ENCODE measurements at regions not wholly inside any gene's neighbourhood (a gene's known extent, or its start where the extent isn't known, plus 50 kb on each side); places are given as distances from the start of the nearest gene placed in this dataset.

DNA sequence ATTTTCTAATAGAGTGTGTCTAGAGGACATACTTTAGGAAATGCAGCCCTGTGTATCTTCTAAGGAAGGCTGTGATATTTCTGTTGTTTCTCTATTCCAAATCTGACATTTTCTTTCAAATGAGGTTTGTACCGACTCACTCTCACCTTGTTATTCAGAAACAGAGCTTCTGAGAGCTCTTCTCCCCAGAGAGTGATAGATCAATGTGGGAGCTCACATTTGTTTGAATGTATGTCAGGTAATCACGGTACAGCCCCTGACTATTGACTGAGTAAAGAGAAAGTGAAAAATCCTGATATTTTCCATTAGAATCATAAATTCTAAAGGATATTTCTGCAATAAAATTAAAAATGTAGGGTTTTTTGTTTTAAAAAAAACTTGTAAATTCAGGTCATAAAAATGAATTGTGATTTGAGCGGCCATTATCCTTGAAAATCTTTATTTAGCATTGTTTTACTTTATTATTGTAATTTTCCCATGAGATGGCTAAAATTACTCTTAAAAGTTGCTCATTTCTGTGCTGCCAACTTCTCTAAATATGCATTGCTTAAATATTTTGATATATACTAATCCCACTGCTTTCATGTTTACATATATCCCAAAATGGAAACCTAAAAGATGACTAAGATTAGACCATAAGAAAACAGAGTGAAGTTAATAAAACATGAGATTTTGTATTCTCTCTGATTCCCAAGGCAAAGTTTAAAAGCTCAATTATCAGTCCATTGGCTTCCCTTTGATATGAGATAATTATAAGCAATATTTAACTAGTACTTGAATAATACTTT is 1226.8 kb upstream of the CITED2 start:
- no peak for DNase-seq (ENCODE audit: low read depth)
- no peak overlapping the region for H3K4me3 ChIP-seq (ENCODE audit: low read length)
- TF ChIP-seq, protein P1, sequence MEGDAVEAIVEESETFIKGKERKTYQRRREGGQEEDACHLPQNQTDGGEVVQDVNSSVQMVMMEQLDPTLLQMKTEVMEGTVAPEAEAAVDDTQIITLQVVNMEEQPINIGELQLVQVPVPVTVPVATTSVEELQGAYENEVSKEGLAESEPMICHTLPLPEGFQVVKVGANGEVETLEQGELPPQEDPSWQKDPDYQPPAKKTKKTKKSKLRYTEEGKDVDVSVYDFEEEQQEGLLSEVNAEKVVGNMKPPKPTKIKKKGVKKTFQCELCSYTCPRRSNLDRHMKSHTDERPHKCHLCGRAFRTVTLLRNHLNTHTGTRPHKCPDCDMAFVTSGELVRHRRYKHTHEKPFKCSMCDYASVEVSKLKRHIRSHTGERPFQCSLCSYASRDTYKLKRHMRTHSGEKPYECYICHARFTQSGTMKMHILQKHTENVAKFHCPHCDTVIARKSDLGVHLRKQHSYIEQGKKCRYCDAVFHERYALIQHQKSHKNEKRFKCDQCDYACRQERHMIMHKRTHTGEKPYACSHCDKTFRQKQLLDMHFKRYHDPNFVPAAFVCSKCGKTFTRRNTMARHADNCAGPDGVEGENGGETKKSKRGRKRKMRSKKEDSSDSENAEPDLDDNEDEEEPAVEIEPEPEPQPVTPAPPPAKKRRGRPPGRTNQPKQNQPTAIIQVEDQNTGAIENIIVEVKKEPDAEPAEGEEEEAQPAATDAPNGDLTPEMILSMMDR (conservative IDR thresholded peaks at IDR 0.05; ENCODE audit: low read depth, low read length) = no peak

DNA sequence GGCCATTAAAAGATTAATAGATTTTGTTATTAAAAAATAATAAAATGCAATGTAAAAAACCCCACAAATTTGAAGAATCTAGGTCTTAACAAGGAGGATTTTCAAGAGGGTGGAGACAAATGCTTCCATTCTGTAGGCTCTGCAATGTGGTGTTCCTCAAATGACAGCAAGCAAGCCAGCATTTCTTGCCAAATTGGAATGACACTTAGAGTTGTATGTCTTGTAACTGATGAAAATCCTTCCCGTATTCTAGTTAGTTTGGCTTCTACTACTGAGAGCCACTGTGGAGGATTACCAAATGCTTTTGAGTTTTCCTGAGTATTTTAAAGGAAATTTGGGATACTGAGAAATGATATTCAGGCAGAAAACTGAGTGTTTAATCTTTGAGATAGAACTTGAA is 1225.5 kb upstream of the CITED2 start:
- TF ChIP-seq, protein P1 (conservative IDR thresholded peaks at IDR 0.05; ENCODE audit: low read depth, low read length) = no peak
- DNase-seq (ENCODE audit: low read depth) = no peak
- H3K4me3 ChIP-seq (ENCODE audit: low read length) = no peak overlapping the region

DNA sequence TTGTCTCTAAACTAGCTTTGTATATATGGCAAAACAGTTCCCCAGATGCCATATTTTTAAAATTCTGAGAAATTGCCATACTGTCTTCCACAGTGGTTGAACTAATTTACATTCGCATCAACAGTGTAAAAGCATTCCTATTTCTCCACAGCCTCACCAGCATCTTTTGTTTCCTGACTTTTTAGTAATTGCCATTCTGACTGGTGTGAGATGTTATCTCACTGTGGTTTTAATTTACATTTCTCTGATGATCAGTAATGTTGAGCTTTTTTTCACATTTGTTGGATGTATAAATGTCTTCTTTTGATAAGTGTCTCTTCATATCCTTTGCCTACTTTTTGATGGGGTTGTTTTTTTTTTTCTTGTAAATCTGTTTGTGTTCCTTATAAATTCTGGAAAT is 1222.7 kb upstream of the CITED2 start:
- no peak for DNase-seq (ENCODE audit: low read depth)
- TF ChIP-seq, protein P1 (conservative IDR thresholded peaks at IDR 0.05; ENCODE audit: low read depth, low read length) = no peak
- H3K4me3 ChIP-seq (ENCODE audit: low read length) = no peak overlapping the region

DNA sequence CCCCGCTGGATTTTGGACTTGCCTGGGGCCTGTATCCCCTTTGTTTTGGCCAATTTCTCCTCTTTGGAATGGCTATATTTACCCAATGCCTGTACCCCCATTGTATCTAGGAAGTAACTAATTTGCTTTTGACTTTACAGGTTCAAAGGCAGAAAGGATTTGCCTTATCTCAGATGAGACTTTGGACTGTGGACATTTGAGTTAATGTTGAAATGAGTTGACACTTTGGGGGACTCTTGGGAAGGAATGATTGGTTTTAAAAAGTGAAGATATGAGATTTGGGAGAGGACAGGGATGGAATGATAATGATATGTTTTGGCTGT is 1220.3 kb upstream of the CITED2 start:
- no peak for DNase-seq (ENCODE audit: low read depth)
- no peak overlapping the region for H3K4me3 ChIP-seq (ENCODE audit: low read length)
- TF ChIP-seq, protein P1 (conservative IDR thresholded peaks at IDR 0.05; ENCODE audit: low read depth, low read length) = no peak

DNA sequence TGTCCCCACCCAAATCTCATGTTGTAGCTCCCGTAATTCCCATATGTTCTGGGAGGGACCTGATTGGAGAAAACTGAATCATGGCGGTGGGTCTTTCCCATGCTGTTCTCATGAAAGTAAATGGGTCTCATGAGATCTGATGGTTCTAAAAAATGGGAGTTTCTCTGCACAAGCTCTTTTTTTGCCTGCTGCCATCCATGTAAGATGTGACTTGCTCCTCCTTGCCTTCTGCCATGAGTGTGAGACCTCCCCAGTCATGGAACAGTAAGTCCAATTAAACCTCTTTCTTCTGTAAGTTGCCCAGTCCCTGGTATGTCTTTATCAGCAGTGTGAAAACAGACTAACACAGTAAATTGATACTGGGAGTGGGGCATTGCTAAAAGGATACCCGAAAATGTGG is 1218.4 kb upstream of the CITED2 start:
- no peak overlapping the region for H3K4me3 ChIP-seq (ENCODE audit: low read length)
- no peak for DNase-seq (ENCODE audit: low read depth)
- TF ChIP-seq, protein P1 (conservative IDR thresholded peaks at IDR 0.05; ENCODE audit: low read depth, low read length) = no peak

DNA sequence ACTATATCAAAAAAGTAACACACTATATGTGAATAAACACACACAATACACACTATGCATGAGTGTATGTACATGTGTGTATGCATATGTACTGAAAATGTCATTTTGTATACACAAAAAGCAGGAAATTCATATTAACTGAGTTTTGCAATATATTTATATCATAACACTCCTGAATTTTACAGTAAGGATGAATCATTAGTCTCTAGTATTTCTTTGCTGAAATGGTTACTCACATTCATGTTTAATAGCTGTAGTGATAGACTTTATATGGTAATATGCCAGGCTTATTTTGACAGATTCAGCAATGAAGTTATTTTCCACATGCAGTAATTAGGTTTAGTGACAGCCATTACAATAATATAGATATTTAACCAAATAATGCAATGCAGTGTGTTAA is 1216.2 kb upstream of the CITED2 start:
- TF ChIP-seq, protein P1 (conservative IDR thresholded peaks at IDR 0.05; ENCODE audit: low read depth, low read length) = no peak
- no peak for DNase-seq (ENCODE audit: low read depth)
- no peak overlapping the region for H3K4me3 ChIP-seq (ENCODE audit: low read length)

DNA sequence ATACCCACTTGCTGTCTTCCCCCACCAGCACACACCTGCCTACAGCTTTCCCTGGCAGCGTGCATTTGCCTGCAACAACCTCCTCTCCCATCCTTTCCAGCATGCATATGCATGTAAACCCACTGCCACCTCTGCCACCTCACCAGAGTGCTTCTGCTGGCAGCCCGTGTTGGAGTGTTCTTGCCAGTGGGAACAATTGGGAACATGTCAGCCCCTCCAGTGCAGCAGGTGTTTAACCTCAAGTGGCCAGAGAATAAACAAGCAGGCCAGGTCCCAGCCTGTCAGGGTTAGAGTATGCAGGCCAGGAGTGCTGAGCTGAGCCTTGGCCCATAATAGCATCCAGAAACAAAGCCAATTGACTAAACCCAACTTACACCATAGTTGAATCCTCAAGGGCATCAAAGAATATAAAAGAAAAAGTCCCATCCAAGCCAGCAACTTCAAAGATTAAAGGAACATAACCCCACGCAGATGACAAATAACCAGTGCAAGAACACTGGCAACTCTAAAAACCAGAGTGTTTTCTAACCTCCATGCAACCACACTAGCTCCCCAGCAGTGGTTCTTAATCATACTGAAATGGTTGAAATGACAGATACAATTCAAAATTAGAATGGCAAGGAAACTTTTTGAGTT is 1212.1 kb upstream of the CITED2 start:
- DNase-seq (ENCODE audit: low read depth) = no peak
- no peak overlapping the region for H3K4me3 ChIP-seq (ENCODE audit: low read length)
- TF ChIP-seq, protein P1 (conservative IDR thresholded peaks at IDR 0.05; ENCODE audit: low read depth, low read length) = no peak
